ENCODE measurements at regions not wholly inside any gene's neighbourhood (a gene's known extent, or its start where the extent isn't known, plus 50 kb on each side); places are given as distances from the start of the nearest gene placed in this dataset.

GRCh38 chr16:86632206-86632605 is 53.9 kb downstream of the FOXL1 start:
- no peak for DNase-seq

- DNase-seq: no peak
These were observed 54.6 kb downstream of the FOXL1 start for GRCh38 chr16:86632944-86633343.

GRCh38 chr16:86634292-86634691 is 55.9 kb downstream of the FOXL1 start:
- DNase-seq: no peak

GRCh38 chr16:86635176-86635876 is 57.0 kb downstream of the FOXL1 start:
- DNase-seq: no peak

- no peak for DNase-seq
These were observed 57.6 kb downstream of the FOXL1 start for GRCh38 chr16:86635926-86636325.

GRCh38 chr16:86637744-86638143 is 59.4 kb downstream of the FOXL1 start:
- DNase-seq: no peak

GRCh38 chr16:86638642-86639041 is 60.3 kb downstream of the FOXL1 start:
- no peak for DNase-seq

- DNase-seq: no peak
These were observed 61.0 kb downstream of the FOXL1 start for GRCh38 chr16:86639354-86639753.

- DNase-seq: no peak
These were observed 62.0 kb downstream of the FOXL1 start for GRCh38 chr16:86640265-86640843.

GRCh38 chr16:86642087-86642486 is 63.7 kb downstream of the FOXL1 start:
- DNase-seq: no peak

GRCh38 chr16:86643671-86644070 is 65.3 kb downstream of the FOXL1 start:
- no peak for DNase-seq

- DNase-seq: no peak
These were observed 69.2 kb downstream of the FOXL1 start for GRCh38 chr16:86647561-86647960.

- DNase-seq: no peak
These were observed 71.5 kb downstream of the FOXL1 start for GRCh38 chr16:86649875-86650274.

- no peak for DNase-seq
These were observed 72.8 kb downstream of the FOXL1 start for GRCh38 chr16:86651013-86651627.

- DNase-seq: no peak
These were observed 73.5 kb downstream of the FOXL1 start for GRCh38 chr16:86651823-86652222.

- DNase-seq: no peak
These were observed 75.1 kb downstream of the FOXL1 start for GRCh38 chr16:86653285-86654006.

- no peak for DNase-seq
These were observed 79.6 kb downstream of the FOXL1 start for GRCh38 chr16:86657972-86658371.

- no peak for DNase-seq
These were observed 82.3 kb downstream of the FOXL1 start for GRCh38 chr16:86660623-86661022.

- no peak for DNase-seq
These were observed 83.4 kb downstream of the FOXL1 start for GRCh38 chr16:86661706-86662105.

GRCh38 chr16:86662195-86662594 is 83.8 kb downstream of the FOXL1 start:
- DNase-seq: no peak

GRCh38 chr16:86662740-86663139 is 84.4 kb downstream of the FOXL1 start:
- no peak for DNase-seq

GRCh38 chr16:86663685-86664521 is 85.6 kb downstream of the FOXL1 start:
- no peak for DNase-seq
